Type B pancreatic cell (in vitro differentiated cells): ENCODE measurements at regions not wholly inside any gene's neighbourhood (a gene's known extent, or its start where the extent isn't known, plus 50 kb on each side); places are given as distances from the start of the nearest gene placed in this dataset.

Experiments
- DNase-seq: peaks from one replicate; pipeline ENCODE4 v3.0.0; 2021; ENCODE audit warnings: mixed read lengths; ENCODE audit not compliant: unreplicated experiment; ENCODE audit errors: extremely low spot score
- H3K27ac Mint-ChIP-seq: 2 replicates; pipeline ENCODE4 v1.8.0; 2021; ENCODE audit warnings: mild to moderate bottlenecking, mixed read lengths
- H3K27me3 Mint-ChIP-seq: 2 replicates; pipeline ENCODE4 v1.8.0; 2021; ENCODE audit warnings: mixed read lengths
- H3K36me3 Mint-ChIP-seq: 2 replicates; pipeline ENCODE4 v1.8.0; 2021; ENCODE audit warnings: mixed read lengths
- H3K4me1 Mint-ChIP-seq: one replicate; pipeline ENCODE4 v1.8.0; 2021; ENCODE audit warnings: mixed read lengths; ENCODE audit not compliant: unreplicated experiment
- H3K4me3 Mint-ChIP-seq: 2 replicates; pipeline ENCODE4 v1.8.0; 2021; ENCODE audit warnings: mild to moderate bottlenecking, mixed read lengths
- H3K9me3 Mint-ChIP-seq: 2 replicates; pipeline ENCODE4 v1.8.0; 2021; ENCODE audit warnings: mixed read lengths
- CTCF ChIP-seq: fragments of 200-600 bp; sonication (generic); conservative IDR thresholded peaks from 2 replicates; pipeline ENCODE4 v1.5.0; 2021; ENCODE audit warnings: antibody characterized with exemption, mild to moderate bottlenecking

GRCh38 chr5:92371171-92371888, 988.2 kb upstream of the ARRDC3 start:
- Mint-ChIP-seq H3K4me1 (no peaks in the 10 kb centered on the region), H3K4me3 (no peak overlapping the region), H3K36me3 (no peaks in the 10 kb centered on the region), H3K27ac (no peak overlapping the region), H3K27me3 (no peaks in the 10 kb centered on the region), H3K9me3 (no peaks in the 10 kb centered on the region)
- no peak for DNase-seq
- TF ChIP-seq CTCF: no peak

GRCh38 chr5:92370032-92370431, 986.9 kb upstream of the ARRDC3 start:
- TF ChIP-seq CTCF: no peak
- no peaks in the 10 kb centered on the region for H3K27me3 Mint-ChIP-seq
- no peak for DNase-seq
- H3K4me1 Mint-ChIP-seq: no peaks in the 10 kb centered on the region
- H3K9me3 Mint-ChIP-seq: no peaks in the 10 kb centered on the region
- no peak overlapping the region for H3K4me3 Mint-ChIP-seq
- no peak overlapping the region for H3K27ac Mint-ChIP-seq
- H3K36me3 Mint-ChIP-seq: no peaks in the 10 kb centered on the region

GRCh38 chr5:92369587-92369986, 986.5 kb upstream of the ARRDC3 start:
- no peak overlapping the region for H3K4me3 Mint-ChIP-seq
- DNase-seq: no peak
- no peaks in the 10 kb centered on the region for H3K4me1 Mint-ChIP-seq
- TF ChIP-seq CTCF: no peak
- no peaks in the 10 kb centered on the region for H3K27me3 Mint-ChIP-seq
- no peak overlapping the region for H3K27ac Mint-ChIP-seq
- no peaks in the 10 kb centered on the region for H3K9me3 Mint-ChIP-seq
- H3K36me3 Mint-ChIP-seq: no peaks in the 10 kb centered on the region

- no peak overlapping the region for H3K4me3 Mint-ChIP-seq
- H3K9me3 Mint-ChIP-seq: no peaks in the 10 kb centered on the region
- TF ChIP-seq CTCF: no peak
- no peaks in the 10 kb centered on the region for H3K36me3 Mint-ChIP-seq
- no peaks in the 10 kb centered on the region for H3K4me1 Mint-ChIP-seq
- no peak overlapping the region for H3K27ac Mint-ChIP-seq
- no peaks in the 10 kb centered on the region for H3K27me3 Mint-ChIP-seq
- DNase-seq: no peak
Observed at GRCh38 chr5:92364986-92365550, 982.0 kb upstream of the ARRDC3 start.

DNA sequence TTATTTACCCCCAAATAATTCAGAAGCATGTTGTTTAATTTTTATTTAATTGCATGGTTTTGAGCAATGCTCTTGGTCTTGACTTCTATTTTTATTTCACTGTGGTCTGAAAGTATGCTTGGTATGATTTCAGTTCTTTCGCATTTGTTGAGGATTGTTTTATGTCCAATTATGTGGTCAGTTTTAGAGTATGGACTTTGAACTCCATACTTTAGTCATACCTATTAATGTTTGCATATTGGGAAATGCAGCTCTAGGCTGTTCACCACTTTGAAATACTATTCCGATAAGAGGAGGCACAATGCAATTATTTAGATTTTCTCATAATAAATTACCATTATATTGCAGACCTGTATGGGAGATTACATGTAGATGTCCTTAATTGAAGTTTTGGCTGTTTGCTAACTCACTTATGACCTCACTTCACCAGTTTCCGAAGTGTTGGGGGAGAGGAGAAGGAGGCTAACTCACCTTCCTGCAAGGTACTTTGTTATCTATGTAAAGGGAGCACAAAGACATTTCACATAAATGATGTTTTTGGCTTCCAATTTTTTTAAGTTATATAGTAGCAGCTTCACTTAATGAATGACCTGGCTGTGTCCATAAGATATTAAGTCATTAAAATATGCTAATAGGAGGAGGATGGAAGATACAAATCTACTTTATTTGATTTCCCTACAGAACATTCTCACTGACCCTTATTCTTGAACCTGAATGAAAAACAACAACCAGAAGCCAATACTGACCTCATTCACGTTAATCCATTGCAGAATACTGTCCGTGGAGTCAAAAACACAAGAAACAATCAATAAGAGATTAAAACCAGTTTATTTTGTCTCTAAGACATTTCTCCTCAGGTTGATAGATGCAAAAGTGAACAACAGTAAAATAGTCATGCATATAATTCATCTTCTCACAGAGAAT, 970.3 kb upstream of the ARRDC3 start:
- no peak for DNase-seq
- H3K4me3 Mint-ChIP-seq: no peak overlapping the region

More for the DNA sequence above, 970.3 kb upstream of the ARRDC3 start:
- no peaks in the 10 kb centered on the region for H3K36me3 Mint-ChIP-seq
- H3K4me1 Mint-ChIP-seq: no peaks in the 10 kb centered on the region
- no peak overlapping the region for H3K27ac Mint-ChIP-seq
- no peaks in the 10 kb centered on the region for H3K27me3 Mint-ChIP-seq
- no peak for TF ChIP-seq CTCF
- no peaks in the 10 kb centered on the region for H3K9me3 Mint-ChIP-seq
